ENCODE measurements at regions not wholly inside any gene's neighbourhood (a gene's known extent, or its start where the extent isn't known, plus 50 kb on each side); places are given as distances from the start of the nearest gene placed in this dataset.

GRCh38 chr4:28973587-28974350 is 1746.4 kb upstream of the PCDH7 start:
- DNase-seq (ENCODE audit: low spot score), result no peak

- no peak for DNase-seq (ENCODE audit: low spot score)
Measured at GRCh38 chr4:28976369-28976768, 1743.8 kb upstream of the PCDH7 start.

GRCh38 chr4:29002151-29002550 is 1718.0 kb upstream of the PCDH7 start:
- no peak for DNase-seq (ENCODE audit: low spot score)

DNA sequence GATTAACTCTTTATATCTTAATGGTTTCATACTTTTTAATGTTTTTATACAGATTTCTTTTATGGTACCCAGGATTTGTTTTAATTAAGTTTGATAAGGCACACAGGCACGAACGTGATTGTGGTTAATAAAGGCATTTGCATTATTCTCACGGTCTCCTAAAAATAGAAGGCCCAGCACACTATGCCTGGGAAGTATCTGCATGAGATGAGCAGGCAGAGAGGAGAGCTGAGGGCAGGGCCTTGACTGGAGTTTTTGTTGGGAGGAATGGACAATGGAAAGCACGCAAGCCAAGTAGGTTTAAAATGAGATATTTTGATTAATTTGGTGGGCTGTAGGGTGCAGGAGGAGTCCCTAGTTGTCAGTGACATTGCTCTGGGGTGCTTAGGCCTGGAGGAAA is 1714.3 kb upstream of the PCDH7 start:
- DNase-seq (ENCODE audit: low spot score), result no peak

DNA sequence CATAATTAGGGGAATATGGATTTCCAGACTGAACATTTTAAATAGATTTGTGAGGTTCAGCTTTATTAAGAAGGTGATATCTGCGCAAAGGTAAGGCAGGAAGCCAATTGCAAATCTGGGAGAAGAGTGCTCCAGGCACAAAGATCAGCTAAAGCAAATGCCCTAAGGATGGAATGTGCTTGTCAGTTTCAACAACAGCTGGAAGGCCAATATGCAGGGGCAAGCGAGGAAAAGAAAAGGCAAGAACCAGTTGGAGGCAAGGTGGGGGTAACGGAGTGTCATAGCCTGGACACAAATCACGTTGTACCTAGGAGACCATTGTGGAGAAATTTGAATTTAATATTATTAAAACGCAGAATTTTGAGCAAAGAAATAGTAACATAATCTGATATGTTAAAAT is 1710.3 kb upstream of the PCDH7 start:
- no peak for DNase-seq (ENCODE audit: low spot score)

- DNase-seq (ENCODE audit: low spot score), result no peak
Measured at GRCh38 chr4:29013341-29013740, 1706.8 kb upstream of the PCDH7 start.

GRCh38 chr4:29014555-29014954 is 1705.6 kb upstream of the PCDH7 start:
- no peak for DNase-seq (ENCODE audit: low spot score)

DNA sequence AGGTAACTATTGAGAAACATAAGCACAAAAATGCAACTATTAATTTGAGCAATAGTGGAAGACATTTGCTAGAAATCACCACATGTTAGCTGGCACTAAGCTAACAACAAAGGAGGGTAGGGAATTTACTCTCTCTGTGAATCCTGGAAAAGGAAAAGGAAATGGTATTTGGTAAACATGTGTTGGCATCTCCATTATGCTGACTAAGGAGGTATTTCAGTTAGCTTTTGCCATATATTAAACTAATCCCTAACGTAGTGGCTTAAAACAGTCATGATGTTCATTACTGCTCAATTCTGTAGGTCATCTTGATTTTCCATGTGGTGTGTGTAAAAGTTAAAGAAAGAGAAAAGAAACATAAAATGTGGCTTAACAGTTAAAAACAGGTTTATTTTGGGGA is 1686.5 kb upstream of the PCDH7 start:
- no peak for DNase-seq (ENCODE audit: low spot score)

DNA sequence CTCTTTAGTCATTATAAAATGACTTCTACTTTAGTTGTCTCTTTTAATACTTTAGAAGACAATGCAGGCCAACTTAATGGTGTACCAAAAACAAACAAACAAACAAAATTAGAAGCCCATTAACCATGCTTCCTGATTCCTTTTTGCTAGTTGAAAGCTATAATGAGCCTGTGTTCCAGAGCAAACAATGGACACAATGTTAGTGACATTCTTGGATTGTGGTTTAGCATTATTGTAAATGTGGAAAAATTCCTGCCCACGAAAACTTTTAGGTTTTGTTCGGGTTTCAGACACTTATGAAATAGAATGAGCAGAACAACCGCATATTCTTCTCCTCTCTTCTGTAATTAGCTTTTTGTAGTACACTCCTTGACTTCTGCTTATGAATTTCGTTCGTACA is 1682.7 kb upstream of the PCDH7 start:
- no peak for DNase-seq (ENCODE audit: low spot score)

DNA sequence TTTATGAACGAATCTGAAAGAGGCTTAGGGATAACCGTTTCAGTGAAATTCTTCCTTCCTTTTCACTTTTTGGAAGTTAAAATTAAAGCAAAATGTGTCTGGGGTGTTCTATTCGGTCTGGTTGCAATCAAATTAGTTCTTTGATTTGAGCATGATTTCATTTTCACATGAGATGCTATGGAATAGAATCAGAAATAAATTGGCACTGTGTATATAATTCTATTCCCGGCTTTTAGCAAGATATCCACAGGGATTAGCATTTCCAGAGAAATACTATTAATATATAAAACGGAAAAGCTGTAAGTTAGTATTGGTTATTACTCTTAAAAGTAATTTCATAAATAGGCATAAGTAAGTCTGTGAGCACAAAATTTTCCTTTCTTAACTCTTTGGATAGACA is 1676.8 kb upstream of the PCDH7 start:
- no peak for DNase-seq (ENCODE audit: low spot score)

DNA sequence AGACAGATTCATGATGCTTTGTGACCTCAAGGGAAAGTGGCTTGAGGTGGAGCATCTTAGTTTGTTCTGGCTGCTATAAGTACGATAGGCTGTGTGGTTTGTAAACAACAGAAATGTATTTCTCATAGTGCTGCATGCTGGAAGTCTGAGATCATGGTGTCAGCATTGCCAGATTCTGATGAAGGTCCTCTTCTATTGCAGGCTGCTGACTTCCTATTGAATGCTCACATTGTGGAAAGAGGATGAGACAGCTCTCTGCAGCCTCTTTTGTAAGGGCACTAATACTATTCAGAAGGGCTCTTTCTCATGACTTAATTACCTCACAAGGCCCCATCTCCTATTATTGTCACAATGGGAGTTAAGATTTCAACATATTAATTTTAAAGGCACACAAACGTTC is 1674.0 kb upstream of the PCDH7 start:
- no peak for DNase-seq (ENCODE audit: low spot score)

DNA sequence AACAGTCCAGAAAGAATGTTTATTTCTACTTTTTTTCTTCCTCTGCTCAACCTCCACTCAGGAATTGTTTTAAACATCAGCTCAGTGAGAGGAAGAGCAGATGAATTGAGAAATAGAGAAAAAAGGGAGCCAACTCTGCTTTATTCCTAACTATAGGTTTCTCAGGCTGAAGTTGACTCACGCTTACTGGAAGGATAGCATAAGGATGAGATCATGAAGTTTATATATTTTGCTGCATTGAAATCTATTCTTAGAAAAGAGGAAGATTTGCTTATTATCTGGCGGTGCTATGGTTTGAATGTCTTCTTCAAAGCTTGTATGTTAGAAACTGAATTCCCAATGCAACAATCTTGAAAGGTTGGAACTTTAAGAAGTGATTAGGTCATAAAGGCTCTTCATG is 1673.4 kb upstream of the PCDH7 start:
- DNase-seq (ENCODE audit: low spot score), result no peak

GRCh38 chr4:29047341-29048041 is 1672.7 kb upstream of the PCDH7 start:
- DNase-seq (ENCODE audit: low spot score), result no peak

- no peak for DNase-seq (ENCODE audit: low spot score)
Measured at GRCh38 chr4:29051381-29051965, 1668.7 kb upstream of the PCDH7 start.

DNA sequence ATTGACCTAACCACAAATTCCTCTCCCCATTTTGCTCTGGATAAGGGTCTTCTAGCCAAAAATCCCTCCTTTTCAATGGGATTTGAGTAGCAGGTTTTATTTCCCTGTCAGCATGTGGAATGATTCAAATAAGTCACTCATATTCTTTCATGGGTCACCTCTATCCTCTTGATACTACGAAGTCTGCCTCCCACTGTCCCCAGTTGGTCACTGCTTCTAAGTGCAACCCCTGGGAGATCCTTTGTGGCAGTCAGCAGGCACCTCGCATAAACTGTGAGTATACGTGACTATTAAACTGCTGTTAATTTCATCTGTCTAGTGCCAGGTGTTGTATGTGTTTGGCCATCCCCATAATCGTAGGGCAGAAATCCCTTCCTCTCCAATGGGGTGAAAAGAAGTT is 1667.9 kb upstream of the PCDH7 start:
- DNase-seq (ENCODE audit: low spot score), result no peak

GRCh38 chr4:29058531-29058930 is 1661.6 kb upstream of the PCDH7 start:
- peak; percentile 1 for DNase-seq (ENCODE audit: low spot score)

DNA sequence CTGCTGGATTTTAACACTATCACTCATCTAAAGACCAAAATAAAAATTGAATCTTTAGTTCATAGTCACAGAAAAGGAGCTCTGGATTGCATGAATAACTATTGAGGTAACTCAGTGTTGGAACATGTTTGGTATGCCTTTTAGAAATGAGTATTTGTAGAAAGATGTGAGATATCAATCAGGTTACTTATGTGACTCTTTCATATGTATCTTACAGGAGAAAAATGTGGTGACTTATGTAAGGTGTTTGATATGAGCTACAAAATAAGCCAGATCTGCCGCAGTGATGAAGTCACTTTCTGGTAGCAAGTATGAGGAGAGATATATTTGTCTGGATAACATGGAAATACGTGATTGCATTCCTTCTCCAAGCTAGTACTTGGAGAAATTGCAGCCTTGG is 1653.3 kb upstream of the PCDH7 start:
- DNase-seq (ENCODE audit: low spot score), result no peak

DNA sequence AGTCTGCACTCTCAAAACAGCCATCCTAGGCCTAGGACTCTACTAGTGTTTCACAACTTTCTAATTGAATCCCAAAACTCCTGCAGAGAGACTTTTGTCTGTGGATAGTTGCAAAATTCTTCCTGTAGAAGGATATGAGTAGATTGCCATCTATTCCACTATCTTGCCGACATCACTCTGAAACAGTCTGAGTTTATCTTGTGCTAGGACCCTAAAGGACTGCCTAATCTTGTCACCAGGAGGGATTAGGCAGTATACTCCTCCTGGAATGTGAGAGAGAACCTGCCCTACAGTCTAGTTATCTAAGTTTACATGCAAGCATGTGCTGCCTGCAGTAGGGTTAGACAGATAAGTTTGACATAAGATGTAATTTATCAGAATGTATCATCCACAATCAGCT is 1646.6 kb upstream of the PCDH7 start:
- no peak for DNase-seq (ENCODE audit: low spot score)

GRCh38 chr4:29075366-29075765 is 1644.8 kb upstream of the PCDH7 start:
- DNase-seq (ENCODE audit: low spot score), result no peak

GRCh38 chr4:29079260-29079659 is 1640.9 kb upstream of the PCDH7 start:
- no peak for DNase-seq (ENCODE audit: low spot score)

- DNase-seq (ENCODE audit: low spot score), result peak; percentile 6
Measured at GRCh38 chr4:29081234-29081955, 1638.8 kb upstream of the PCDH7 start.

DNA sequence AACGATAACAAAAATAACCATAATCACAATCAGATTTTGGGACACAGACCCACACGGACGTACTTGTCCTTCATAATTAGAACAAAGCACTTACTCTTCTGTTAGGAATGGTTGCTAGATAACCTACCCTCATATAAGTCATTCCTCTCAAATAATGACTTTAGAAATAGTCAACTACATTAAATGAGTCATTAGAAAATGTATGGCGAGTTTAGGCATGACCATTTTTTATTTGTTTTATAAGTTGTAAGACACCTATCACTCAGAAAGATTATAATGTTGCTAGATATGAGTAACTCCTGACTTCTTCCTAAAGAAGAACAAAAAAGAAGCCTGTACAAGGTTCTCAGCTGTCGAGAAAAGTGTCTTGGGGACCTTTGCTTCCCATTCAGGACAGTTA is 1637.5 kb upstream of the PCDH7 start:
- no peak for DNase-seq (ENCODE audit: low spot score)

DNA sequence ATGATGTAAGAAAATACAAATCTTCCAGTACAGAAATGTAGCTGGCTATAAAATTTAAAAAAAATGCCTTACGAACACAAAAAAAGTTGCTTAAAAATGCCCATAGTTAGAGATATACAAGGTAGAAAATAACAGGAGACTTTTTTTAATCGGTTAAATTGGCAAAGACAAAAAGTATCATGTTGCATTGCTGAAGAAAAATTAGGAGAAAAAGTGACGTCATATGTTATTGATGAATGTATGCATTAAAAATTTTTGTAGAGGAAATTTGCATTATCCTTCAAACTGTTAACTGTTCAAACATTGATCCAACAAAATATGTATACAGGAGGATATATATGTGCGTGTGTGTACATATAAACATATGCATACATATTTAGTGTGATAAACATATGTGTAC is 1634.4 kb upstream of the PCDH7 start:
- DNase-seq (ENCODE audit: low spot score), result no peak

Data from SW480 (cell line).